ENCODE measurements at regions not wholly inside any gene's neighbourhood (a gene's known extent, or its start where the extent isn't known, plus 50 kb on each side); places are given as distances from the start of the nearest gene placed in this dataset.
A peak's percentile ranks its signal among the peaks of the same experiment; 100 is the strongest.

DNA sequence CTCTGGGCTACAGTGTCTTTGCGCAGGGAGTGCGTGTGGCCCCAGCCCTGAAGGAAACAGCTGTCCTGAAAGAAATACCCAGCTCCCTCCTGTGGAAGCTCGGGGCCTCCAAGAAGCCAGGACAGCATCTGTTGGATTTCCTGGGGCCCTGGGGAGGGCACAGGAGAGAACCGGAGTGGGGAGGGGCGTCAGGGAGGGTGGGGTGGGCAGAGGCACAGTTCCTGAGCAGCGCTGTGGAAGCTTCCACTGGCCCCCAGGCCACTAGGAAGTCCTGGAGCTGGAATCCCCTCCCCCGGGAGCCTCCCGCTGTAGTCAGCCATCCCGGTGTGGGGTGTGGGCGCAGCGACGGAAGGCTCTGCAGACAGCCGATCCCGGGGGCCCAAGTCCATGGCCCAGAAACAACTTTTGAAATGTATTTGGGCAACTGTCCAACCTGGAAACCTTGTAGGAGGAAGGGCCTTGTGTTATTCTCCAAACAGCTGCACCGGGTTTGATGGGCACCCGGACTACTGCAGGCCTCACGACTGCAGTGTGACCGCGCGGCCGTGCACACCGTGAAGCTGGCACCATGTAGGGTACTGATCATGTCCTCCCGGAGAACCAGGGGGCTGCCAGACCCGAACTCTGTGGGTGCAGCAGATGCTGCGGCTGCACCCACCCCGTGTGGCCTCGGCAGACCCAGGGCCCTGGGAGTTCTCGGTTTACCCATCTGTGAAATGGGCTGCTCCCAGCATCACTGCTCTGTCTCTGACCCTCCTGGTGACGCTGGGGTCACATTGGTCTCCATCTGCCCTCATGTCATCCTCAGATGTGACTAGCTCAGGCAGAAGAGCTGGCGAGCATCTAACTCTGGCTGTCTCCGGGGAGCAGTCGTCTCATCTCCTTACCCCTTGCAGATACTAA lies 68.5 kb upstream of the HMX1 start:
- intact Hi-C loops (cut with micrococcal nuclease; ENCODE audit: unreplicated experiment) = no loop called here
- ChIA-PET CTCF (no interaction called here), POLR2A (no interaction called here)
- no peaks in the 10 kb centered on the region for H3K36me3 ChIP-seq (ENCODE audit: control insufficient read depth, insufficient read depth, low read length)
- H3K27me3 ChIP-seq (ENCODE audit: control insufficient read depth, insufficient read depth, low read length) = no peaks in the 10 kb centered on the region
- no peak overlapping the region for H3K4me3 ChIP-seq (ENCODE audit: low read depth in 2 of 2, low read length in 2 of 2)
- DNase-seq (ENCODE audit: low read depth, low spot score) (no peak), ATAC-seq (peak; percentile 38; the same call in 1 of the 2 replicates)
- no peak overlapping the region for H3K27ac ChIP-seq (ENCODE audit: low read length)
- no peaks in the 10 kb centered on the region for H3K9me3 ChIP-seq (ENCODE audit: control insufficient read depth, insufficient read depth, low read depth, low read length)
- H3K4me1 ChIP-seq (ENCODE audit: control insufficient read depth, insufficient read depth, low read length) = no peaks in the 10 kb centered on the region
- BruUV-seq (replicated peaks) = no TSS peak
- no peak for TF ChIP-seq SIN3A (IDR thresholded peaks at IDR 0.05; ENCODE audit: borderline replicate concordance, insufficient read depth, low read depth, low read length)
- TF ChIP-seq TCF7L2 (IDR thresholded peaks at IDR 0.05; ENCODE audit: low read depth, low read length) = no peak
- TF ChIP-seq, protein P1, sequence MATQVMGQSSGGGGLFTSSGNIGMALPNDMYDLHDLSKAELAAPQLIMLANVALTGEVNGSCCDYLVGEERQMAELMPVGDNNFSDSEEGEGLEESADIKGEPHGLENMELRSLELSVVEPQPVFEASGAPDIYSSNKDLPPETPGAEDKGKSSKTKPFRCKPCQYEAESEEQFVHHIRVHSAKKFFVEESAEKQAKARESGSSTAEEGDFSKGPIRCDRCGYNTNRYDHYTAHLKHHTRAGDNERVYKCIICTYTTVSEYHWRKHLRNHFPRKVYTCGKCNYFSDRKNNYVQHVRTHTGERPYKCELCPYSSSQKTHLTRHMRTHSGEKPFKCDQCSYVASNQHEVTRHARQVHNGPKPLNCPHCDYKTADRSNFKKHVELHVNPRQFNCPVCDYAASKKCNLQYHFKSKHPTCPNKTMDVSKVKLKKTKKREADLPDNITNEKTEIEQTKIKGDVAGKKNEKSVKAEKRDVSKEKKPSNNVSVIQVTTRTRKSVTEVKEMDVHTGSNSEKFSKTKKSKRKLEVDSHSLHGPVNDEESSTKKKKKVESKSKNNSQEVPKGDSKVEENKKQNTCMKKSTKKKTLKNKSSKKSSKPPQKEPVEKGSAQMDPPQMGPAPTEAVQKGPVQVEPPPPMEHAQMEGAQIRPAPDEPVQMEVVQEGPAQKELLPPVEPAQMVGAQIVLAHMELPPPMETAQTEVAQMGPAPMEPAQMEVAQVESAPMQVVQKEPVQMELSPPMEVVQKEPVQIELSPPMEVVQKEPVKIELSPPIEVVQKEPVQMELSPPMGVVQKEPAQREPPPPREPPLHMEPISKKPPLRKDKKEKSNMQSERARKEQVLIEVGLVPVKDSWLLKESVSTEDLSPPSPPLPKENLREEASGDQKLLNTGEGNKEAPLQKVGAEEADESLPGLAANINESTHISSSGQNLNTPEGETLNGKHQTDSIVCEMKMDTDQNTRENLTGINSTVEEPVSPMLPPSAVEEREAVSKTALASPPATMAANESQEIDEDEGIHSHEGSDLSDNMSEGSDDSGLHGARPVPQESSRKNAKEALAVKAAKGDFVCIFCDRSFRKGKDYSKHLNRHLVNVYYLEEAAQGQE (IDR thresholded peaks at IDR 0.05; ENCODE audit: insufficient read depth in 1 of 2, low read depth in 2 of 2, low read length in 1 of 2) = no peak
- TF ChIP-seq POLR2AphosphoS5 (IDR thresholded peaks at IDR 0.05; ENCODE audit: low read depth, low read length) = no peak
- TF ChIP-seq, protein P2, sequence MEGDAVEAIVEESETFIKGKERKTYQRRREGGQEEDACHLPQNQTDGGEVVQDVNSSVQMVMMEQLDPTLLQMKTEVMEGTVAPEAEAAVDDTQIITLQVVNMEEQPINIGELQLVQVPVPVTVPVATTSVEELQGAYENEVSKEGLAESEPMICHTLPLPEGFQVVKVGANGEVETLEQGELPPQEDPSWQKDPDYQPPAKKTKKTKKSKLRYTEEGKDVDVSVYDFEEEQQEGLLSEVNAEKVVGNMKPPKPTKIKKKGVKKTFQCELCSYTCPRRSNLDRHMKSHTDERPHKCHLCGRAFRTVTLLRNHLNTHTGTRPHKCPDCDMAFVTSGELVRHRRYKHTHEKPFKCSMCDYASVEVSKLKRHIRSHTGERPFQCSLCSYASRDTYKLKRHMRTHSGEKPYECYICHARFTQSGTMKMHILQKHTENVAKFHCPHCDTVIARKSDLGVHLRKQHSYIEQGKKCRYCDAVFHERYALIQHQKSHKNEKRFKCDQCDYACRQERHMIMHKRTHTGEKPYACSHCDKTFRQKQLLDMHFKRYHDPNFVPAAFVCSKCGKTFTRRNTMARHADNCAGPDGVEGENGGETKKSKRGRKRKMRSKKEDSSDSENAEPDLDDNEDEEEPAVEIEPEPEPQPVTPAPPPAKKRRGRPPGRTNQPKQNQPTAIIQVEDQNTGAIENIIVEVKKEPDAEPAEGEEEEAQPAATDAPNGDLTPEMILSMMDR (IDR thresholded peaks at IDR 0.05) = no peak
- in situ Hi-C loops (cut with HindIII; ENCODE audit: low pct_unique_long_range_greater_than_20kb, low sequenced_read_pairs) = no loop called here

DNA sequence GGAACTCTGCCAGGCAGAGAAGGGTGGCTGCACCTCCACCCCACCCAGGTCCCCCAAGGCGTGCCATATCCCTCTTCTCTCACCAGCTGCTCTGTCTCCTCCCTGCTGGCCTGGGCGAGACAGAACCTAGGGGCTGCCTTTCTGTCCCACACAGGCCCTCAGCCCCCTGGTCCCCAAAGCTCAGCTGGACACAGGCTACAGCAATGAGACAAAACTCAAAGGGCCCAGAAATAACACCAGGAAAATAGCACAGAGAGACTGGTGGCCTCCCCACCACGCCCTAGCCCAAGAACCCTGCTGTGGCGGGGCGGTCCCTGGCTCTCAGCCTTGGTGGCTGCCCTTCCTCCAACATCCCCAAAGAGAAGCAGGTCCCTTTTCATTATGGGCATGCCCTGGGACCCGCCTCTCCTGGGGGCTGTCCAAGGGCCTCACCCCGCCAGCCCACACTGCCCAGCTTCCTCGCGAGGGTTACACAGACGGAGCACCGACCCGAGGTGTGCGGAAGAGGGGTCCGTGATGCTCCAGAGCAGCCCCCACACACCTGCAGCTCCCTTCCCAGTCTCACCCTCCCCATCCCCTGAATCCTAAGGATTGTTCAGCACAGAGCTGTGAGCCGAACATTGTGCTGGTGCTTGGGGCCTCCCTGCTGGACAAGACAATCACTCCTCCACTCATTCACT lies 67.7 kb upstream of the HMX1 start:
- DNase-seq (ENCODE audit: low read depth, low spot score) (no peak), ATAC-seq (peak; percentile 34; the same call in 1 of the 2 replicates)
- no peak overlapping the region for H3K4me3 ChIP-seq (ENCODE audit: low read depth in 2 of 2, low read length in 2 of 2)
- H3K36me3 ChIP-seq (ENCODE audit: control insufficient read depth, insufficient read depth, low read length) = no peaks in the 10 kb centered on the region
- H3K4me1 ChIP-seq (ENCODE audit: control insufficient read depth, insufficient read depth, low read length) = no peaks in the 10 kb centered on the region
- POLR2A ChIA-PET = no interaction called here
- no peaks in the 10 kb centered on the region for H3K9me3 ChIP-seq (ENCODE audit: control insufficient read depth, insufficient read depth, low read depth, low read length)
- H3K27me3 ChIP-seq (ENCODE audit: control insufficient read depth, insufficient read depth, low read length) = no peaks in the 10 kb centered on the region
- BruUV-seq (replicated peaks) = no TSS peak
- intact Hi-C loops (cut with micrococcal nuclease; ENCODE audit: unreplicated experiment) (no loop called here), in situ Hi-C loops (cut with HindIII; ENCODE audit: low pct_unique_long_range_greater_than_20kb, low sequenced_read_pairs) (no loop called here)
- no peak overlapping the region for H3K27ac ChIP-seq (ENCODE audit: low read length)
- TF ChIP-seq TCF7L2 (IDR thresholded peaks at IDR 0.05; ENCODE audit: low read depth, low read length) = no peak
- TF ChIP-seq, protein P2 (IDR thresholded peaks at IDR 0.05) = no peak
- no peak for TF ChIP-seq SIN3A (IDR thresholded peaks at IDR 0.05; ENCODE audit: borderline replicate concordance, insufficient read depth, low read depth, low read length)
- TF ChIP-seq, protein P1 (IDR thresholded peaks at IDR 0.05; ENCODE audit: insufficient read depth in 1 of 2, low read depth in 2 of 2, low read length in 1 of 2) = no peak
- TF ChIP-seq POLR2AphosphoS5 (IDR thresholded peaks at IDR 0.05; ENCODE audit: low read depth, low read length) = no peak
- CTCF ChIA-PET = no interaction called here

Measured in Panc1 (cell line).